HG03066 (cell line): ENCODE measurements at regions not wholly inside any gene's neighbourhood (a gene's known extent, or its start where the extent isn't known, plus 50 kb on each side); places are given as distances from the start of the nearest gene placed in this dataset.
"Not testable (repeated sequence)": the region's sequence is repeated elsewhere in the genome, so short reads cannot be mapped to it uniquely, and the experiment has no call there.

ENCODE experiments used
- ATAC-seq: cut with Tn5 transposase; IDR thresholded peaks from one replicate; pipeline ENCODE4 v1.9.1; 2021; ENCODE audit warnings: low read depth; ENCODE audit not compliant: unreplicated experiment

GRCh38 chr6:93889713-93890112 lies 470.4 kb upstream of the EPHA7 start:
- ATAC-seq, result no peak

- no peak for ATAC-seq
Measured at GRCh38 chr6:93886416-93886815, 467.1 kb upstream of the EPHA7 start.

- ATAC-seq, result no peak
Measured at GRCh38 chr6:93859971-93860370, 440.6 kb upstream of the EPHA7 start.

GRCh38 chr6:93858213-93858612 lies 438.9 kb upstream of the EPHA7 start:
- ATAC-seq, result no peak

- ATAC-seq, result no peak
Measured at GRCh38 chr6:93849857-93850256, 430.5 kb upstream of the EPHA7 start.

GRCh38 chr6:93848031-93848742 lies 428.8 kb upstream of the EPHA7 start:
- ATAC-seq, result no peak

GRCh38 chr6:93842178-93842577 lies 422.8 kb upstream of the EPHA7 start:
- ATAC-seq, result no peak

- not testable (repeated sequence) for ATAC-seq
Measured at GRCh38 chr6:93835451-93836145, 416.2 kb upstream of the EPHA7 start.

- not testable (repeated sequence) for ATAC-seq
Measured at GRCh38 chr6:93835026-93835425, 415.7 kb upstream of the EPHA7 start.

- not testable (repeated sequence) for ATAC-seq
Measured at GRCh38 chr6:93833326-93833725, 414.0 kb upstream of the EPHA7 start.

GRCh38 chr6:93829757-93830156 lies 410.4 kb upstream of the EPHA7 start:
- not testable (repeated sequence) for ATAC-seq

- ATAC-seq, result no peak
Measured at GRCh38 chr6:93829009-93829408, 409.6 kb upstream of the EPHA7 start.

GRCh38 chr6:93828553-93828952 lies 409.2 kb upstream of the EPHA7 start:
- no peak for ATAC-seq

- no peak for ATAC-seq
Measured at GRCh38 chr6:93827728-93828127, 408.4 kb upstream of the EPHA7 start.

- ATAC-seq, result no peak
Measured at GRCh38 chr6:93825950-93826349, 406.6 kb upstream of the EPHA7 start.

- no peak for ATAC-seq
Measured at GRCh38 chr6:93823489-93823888, 404.1 kb upstream of the EPHA7 start.

GRCh38 chr6:93822434-93823265 lies 403.3 kb upstream of the EPHA7 start:
- ATAC-seq, result no peak

GRCh38 chr6:93821953-93822352 lies 402.6 kb upstream of the EPHA7 start:
- ATAC-seq, result no peak

GRCh38 chr6:93820465-93821082 lies 401.2 kb upstream of the EPHA7 start:
- no peak for ATAC-seq

GRCh38 chr6:93819189-93819588 lies 399.8 kb upstream of the EPHA7 start:
- ATAC-seq, result no peak

GRCh38 chr6:93817937-93818336 lies 398.6 kb upstream of the EPHA7 start:
- no peak for ATAC-seq
